GM18951 (cell line): ENCODE measurements at regions not wholly inside any gene's neighbourhood (a gene's known extent, or its start where the extent isn't known, plus 50 kb on each side); places are given as distances from the start of the nearest gene placed in this dataset.

ENCODE experiments used
- POLR2A ChIP-seq: IDR thresholded peaks from 4 replicates; pipeline ENCODE4 v1.6.1; 2011; ENCODE audit warnings: mild to moderate bottlenecking; ENCODE audit not compliant: insufficient read length, insufficient read depth; ENCODE audit errors: extremely low read depth
- in situ Hi-C: fragments of 300-500 bp; cut with MboI; formaldehyde crosslinking; loops from one replicate; pipeline ENCODE4 v1.12.0; 2022; ENCODE audit warnings: low sequenced_read_pairs, mixed read lengths, inconsistent platforms; ENCODE audit not compliant: unreplicated experiment

DNA sequence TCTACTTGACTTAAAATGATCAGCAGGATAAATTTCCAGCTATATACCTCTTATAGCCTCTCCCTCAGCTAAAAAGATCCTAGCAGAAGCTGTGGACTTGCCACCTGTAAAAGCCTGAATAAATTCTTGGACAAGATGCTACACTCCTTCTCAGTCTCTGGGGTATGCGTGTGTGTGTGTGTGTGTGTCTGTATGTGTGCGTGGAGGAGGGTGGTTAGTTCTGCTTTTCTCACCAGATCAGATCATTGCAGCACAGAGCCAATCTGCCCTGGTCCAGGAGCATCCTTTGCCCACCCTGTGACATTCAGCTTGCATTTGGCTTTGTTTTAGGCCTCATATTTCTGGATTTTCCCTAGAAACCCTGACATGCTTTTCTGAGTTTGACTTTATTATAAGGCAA, 438.3 kb downstream of the RFC3 start:
- in situ Hi-C loops: no loop called here
- TF ChIP-seq POLR2A: no peak

DNA sequence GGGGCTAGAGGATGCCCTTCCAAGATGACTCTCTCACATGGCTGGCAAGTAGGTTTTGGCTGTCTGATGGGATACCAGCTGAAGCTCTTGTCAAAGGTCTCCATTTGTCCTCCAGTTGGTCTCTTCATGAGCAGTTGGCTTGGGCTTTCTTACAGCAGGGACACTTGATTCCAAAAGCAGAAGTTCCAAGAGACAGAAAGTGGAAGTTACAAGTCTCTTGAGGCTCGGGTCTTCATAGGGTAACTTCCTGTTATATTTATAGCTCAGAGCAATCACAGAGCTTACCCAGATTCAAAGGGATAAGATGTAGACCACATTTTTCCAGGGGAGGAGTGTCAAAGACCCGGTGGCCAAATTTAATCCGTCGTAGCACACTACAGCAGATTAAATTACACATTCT, 440.0 kb downstream of the RFC3 start:
- in situ Hi-C loops: no loop called here
- no peak for TF ChIP-seq POLR2A

DNA sequence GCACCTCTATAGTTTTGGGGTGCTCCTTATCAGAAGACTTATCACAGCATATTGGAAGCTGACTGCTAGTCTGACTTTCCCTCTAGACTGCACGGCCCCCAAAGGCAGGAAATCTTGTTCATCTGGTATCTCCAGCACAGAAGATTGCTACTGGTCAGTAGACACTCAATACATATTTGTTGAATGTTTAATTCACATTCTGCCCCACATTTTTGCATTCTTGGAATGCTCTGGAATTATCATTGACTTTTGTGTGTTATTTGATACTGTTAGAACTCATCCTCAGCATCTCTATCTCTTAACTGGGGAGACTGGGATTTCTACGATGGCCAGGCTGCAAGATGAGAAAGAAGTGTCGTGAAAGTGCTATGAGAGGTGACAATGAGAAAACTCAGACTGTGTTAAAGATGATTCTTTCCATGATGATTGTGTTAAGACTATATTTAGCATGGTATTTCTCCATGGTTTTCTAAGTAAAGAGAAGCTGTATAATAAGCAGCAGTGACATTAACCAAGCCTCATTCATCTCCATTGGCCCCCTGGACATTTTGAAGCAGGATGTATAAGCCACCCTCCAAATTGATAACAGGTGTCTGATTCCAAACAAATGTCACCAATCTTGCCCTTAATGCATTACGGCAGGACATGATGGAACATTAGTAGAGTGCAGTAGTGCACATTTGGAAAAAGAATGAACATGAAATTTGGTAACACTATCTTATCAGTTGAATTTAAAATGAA, 440.9 kb downstream of the RFC3 start:
- TF ChIP-seq POLR2A: no peak
- in situ Hi-C loops: no loop called here

DNA sequence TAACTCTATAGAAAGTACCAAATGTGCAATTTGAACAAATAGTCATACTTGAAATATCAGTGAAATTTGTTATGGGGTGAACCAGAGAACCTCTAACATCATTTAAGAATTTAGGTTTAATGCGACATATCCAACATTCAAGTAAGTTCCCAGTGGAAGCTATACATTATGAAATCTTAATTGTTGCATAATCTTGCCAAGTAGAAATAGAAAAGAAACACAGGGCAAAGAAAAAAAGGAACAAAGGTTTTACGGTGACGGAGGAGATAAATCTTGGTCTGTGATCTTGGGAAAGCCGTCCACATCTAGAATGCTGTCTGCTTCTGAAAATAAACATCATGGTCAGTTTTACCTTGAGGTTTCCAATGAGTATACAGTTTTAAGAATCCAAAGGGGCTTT, 445.7 kb downstream of the RFC3 start:
- in situ Hi-C loops: no loop called here
- no peak for TF ChIP-seq POLR2A

DNA sequence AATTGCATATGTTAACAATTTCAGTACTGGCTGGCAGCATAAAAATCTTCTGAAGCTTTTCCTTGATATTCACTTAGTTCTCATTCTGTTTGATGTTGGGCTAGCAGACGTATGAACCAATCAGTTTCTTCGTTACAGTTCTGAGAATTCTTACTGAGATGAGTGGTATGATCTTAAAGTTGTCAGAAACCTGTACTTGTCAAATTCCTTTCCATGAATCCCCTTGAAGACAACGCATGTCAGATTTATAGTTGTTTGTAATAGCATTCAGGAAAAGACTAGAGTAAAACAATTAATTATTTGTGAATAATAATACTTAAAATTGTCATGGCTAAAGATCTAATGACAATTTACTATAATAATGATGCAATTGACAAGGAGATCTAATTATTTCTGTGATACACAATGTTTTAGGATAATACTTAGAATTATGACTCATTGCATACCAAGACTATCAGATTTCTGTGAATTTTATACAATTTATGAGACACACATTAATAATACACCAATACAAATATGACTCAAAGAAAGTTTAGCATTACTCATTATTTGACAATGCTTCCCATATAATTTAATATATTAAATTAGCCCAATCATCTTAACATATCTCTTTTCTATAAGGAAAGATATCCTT, 447.2 kb downstream of the RFC3 start:
- TF ChIP-seq POLR2A: no peak
- in situ Hi-C loops: no loop called here

DNA sequence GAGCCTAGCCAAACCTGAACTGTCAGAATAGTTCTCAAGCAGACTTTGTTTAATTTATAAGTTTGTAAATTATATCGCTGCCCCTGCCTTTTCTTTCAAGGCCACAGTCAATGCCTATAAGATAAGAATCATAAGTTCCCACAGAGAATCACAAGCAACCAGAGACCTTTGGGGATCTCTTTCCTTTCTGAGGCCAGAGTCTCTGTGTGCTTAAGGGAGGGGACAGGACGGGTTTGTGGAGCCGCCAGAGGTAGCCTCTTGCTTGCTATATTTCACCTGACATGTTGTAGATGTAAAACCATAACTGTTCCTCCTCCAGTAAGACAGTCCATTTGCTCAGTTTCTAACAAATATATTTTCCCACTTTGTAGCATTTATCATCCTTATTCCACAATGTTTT, 458.8 kb downstream of the RFC3 start:
- no peak for TF ChIP-seq POLR2A
- in situ Hi-C loops: no loop called here

DNA sequence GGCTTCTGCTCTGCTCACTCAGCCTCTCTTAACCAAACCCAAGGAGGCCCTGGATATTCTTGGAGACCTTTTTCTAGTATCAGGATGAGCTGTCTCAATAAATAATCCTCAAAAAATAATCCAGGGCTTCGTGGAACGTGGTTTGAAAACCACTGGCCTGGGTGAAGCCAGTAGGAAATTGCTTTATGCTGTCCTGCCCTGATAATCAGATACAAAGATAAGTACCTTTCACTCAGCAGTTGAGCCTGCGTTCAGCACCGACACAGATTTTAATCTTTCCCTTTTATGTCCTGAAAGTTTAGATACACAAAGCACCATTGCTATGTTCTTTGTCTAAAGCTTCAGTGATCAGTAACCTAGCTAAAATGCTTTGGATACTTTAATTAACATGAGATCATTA, 460.0 kb downstream of the RFC3 start:
- TF ChIP-seq POLR2A: no peak
- in situ Hi-C loops: no loop called here

DNA sequence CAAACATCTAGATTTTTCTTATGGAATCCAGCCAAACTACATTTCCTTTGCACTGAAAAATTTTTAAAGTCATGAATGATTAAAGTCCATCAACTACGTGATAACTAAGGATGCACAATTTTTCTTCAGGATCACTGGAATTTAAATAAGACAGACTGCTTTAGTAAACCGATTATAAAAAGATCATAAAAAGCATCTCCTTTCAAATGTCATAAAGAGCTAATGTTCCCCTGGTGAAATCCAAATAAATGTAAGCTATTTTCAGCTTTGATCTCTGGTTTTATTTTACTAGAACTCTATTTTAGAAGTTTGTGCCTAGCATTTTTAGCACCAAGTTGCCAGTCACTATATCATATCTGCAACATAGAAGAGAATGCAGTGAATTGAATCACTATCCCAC, 460.8 kb downstream of the RFC3 start:
- TF ChIP-seq POLR2A: no peak
- in situ Hi-C loops: no loop called here

DNA sequence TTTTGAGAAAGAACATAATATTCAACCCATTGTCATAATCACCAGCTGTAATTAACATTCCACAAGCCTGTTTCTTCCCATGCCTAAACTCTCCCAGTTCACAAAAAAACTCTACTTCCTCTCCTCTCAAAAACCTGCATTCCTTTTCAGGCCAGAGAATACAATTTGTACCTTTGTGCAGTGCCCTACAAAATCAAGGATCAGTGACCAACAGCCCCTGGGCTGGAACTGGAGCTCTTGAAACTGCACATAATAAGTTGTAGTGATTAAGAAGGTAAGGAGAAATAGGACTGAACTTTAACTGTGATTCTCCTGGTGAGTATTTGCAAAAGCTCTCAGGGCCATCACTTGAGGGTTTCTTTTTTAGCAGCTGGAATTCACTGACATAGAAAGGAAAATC, 472.7 kb downstream of the RFC3 start:
- in situ Hi-C loops: no loop called here
- no peak for TF ChIP-seq POLR2A

DNA sequence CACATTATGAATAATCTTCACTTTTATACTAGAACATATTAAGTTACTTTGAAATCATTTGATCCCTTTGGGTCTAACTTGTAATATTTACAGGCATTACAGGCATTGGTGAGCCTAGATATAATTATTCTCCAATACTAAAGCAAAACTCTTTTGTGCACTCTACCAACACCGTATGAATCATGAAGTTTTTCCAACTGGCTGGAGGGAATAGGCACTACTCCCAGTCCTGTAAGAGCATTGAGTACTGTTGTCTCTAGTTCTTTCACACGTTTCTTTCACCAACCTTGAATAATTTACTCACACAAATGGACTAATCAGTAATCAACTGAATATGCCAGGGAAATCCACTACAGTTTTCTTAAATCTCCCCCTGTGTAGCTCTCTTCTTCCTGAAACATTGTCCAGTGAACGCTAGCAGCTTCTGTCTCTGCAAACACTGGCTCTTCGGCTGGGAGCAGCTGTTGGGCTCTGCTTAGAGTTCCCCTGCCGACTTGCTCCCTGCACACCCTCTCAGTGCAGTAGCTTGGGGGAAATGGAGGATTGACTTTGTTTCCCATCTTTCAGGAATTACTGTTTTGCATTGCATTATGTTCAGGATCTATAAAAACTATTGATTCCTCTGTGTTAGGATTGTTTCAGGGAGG, 476.7 kb downstream of the RFC3 start:
- no peak for TF ChIP-seq POLR2A
- in situ Hi-C loops: no loop called here

DNA sequence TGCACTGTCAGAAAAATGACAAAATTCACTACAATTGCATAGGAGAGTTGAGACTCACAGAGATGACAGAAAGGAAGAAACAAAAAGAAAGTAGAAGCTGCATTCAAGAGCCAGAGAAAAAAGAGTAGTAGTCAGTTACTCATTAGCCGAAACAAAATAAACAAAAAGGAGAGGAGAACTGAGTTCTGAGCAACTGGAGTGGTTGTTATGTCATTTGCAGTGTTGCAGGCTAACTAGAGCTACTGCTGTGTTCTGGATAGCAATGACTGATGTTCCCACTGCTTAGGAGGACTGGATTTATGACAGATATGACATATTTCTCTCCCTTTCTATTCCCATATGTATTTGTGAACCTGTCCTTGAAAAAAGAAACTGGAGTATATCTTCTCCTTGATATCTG, 482.6 kb downstream of the RFC3 start:
- TF ChIP-seq POLR2A: no peak
- in situ Hi-C loops: no loop called here

DNA sequence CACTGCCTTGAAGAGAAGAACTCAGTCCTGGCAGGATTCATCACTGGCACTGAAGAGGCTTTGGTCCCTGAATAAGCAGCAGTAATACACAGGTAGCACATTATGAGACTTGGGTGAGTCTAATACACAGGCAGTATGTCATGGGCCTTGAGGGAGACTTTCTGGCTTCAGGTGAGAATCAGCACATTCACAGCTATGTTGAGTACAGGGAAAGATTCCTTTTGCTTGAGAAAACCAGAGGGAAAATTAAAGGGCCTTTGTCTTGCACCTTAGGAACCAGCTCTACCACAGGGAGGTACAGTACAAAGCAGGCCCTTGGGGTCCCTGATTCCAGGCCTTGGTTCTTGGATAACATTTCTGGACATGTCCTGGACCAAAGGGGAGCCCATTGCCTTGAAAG, 484.6 kb downstream of the RFC3 start:
- in situ Hi-C loops: no loop called here
- TF ChIP-seq POLR2A: no peak

DNA sequence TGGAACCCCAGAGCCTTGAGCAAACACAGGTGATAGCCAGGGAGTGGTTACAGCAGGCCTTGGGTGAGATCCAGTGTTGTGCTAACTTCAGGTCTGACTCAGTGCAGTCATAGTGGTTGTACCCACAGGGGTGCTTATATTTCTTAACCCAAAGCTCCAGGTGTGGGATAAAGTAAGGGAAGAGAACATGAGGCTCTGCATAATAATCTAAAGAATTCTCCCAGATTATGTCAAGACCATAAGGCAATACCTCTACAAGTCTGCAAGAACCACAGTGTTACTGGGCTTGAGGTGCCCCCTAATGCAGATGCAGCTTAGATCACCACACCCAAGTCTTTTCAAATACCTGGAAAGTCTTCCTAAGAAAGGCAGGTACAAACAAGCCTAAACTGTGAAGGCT, 485.4 kb downstream of the RFC3 start:
- TF ChIP-seq POLR2A: no peak
- in situ Hi-C loops: no loop called here

DNA sequence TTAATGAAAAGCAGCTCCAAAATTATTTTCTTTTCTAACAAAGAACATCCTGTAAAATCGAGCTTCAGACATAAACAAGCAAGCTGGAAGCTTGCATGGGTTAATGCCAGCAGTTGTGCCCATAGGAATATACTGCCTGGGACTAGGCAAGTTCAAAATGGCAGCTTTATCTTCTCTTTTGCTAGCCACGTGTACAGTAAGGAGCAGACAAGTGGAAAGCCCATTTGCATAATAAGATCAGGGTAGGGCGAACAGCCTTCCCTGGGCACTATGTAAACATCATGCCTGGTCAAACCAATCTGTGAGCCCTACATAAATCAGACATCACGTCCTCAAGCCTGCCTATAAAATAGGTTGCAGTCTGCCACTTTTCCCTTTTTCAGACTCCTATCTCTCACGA, 489.7 kb downstream of the RFC3 start:
- no peak for TF ChIP-seq POLR2A
- in situ Hi-C loops: no loop called here
